GM23338 (cell line): ENCODE measurements at regions not wholly inside any gene's neighbourhood (a gene's known extent, or its start where the extent isn't known, plus 50 kb on each side); places are given as distances from the start of the nearest gene placed in this dataset.

Source experiments
- ATAC-seq: fragments of 200-7000 bp; cut with Tn5 transposase; 3 replicates; pipeline ENCODE4 v1.9.1; 2020
- DNase-seq: peaks from one replicate; pipeline ENCODE4 v3.0.0-alpha.2; 2015; ENCODE audit warnings: low spot score
- H2AFZ ChIP-seq: fragments of 200-600 bp; sonication (generic); 2 replicates; pipeline ENCODE4 v1.8.0; 2016; ENCODE audit warnings: antibody characterized with exemption, mild to moderate bottlenecking, moderate library complexity
- H3F3A ChIP-seq: fragments of 200-600 bp; sonication (generic); replicated peaks from 2 replicates; pipeline ENCODE4 v1.8.0; 2017; ENCODE audit warnings: antibody characterized with exemption, mixed run types, low read depth
- H3K27ac ChIP-seq: fragments of 200-600 bp; sonication (generic); 2 replicates; pipeline ENCODE4 v1.6.1; 2016; ENCODE audit warnings: low read depth
- H3K27me3 ChIP-seq: fragments of 200-600 bp; sonication (generic); 2 replicates; pipeline ENCODE4 v1.8.0; 2016; ENCODE audit warnings: mild to moderate bottlenecking, mixed run types, moderate library complexity; ENCODE audit not compliant: insufficient read depth
- H3K36me3 ChIP-seq: fragments of 200-600 bp; sonication (generic); 2 replicates; pipeline ENCODE4 v1.8.0; 2016; ENCODE audit warnings: mild to moderate bottlenecking; ENCODE audit not compliant: insufficient read depth
- H3K4me1 ChIP-seq: fragments of 200-600 bp; sonication (generic); 2 replicates; pipeline ENCODE4 v1.8.0; 2016; ENCODE audit warnings: mild to moderate bottlenecking, moderate library complexity; ENCODE audit not compliant: insufficient read depth
- H3K4me2 ChIP-seq: fragments of 200-600 bp; sonication (generic); 2 replicates; pipeline ENCODE4 v1.7.1; 2017; ENCODE audit warnings: mixed run types
- H3K4me3 ChIP-seq: fragments of 200-600 bp; sonication (generic); 2 replicates; pipeline ENCODE4 v1.6.1; 2016; ENCODE audit warnings: mixed run types
- H3K79me2 ChIP-seq: fragments of 200-600 bp; sonication (generic); replicated peaks from 2 replicates; pipeline ENCODE4 v1.8.0; 2017; ENCODE audit warnings: mild to moderate bottlenecking; ENCODE audit not compliant: insufficient read depth
- H3K9me2 ChIP-seq: fragments of 200-600 bp; sonication (generic); 2 replicates; pipeline ENCODE4 v1.8.0; 2017; ENCODE audit not compliant: insufficient read depth
- H4K20me1 ChIP-seq: fragments of 200-600 bp; sonication (generic); replicated peaks from 2 replicates; pipeline ENCODE4 v1.8.0; 2017; ENCODE audit warnings: mild to moderate bottlenecking; ENCODE audit not compliant: insufficient read depth
- H3K27ac Mint-ChIP-seq: 2 replicates; pipeline ENCODE4 v1.8.0; 2020; ENCODE audit warnings: inconsistent platforms, mild to moderate bottlenecking, moderate library complexity, mixed read lengths
- H3K27me3 Mint-ChIP-seq: 3 replicates; pipeline ENCODE4 v1.8.0; 2022; ENCODE audit warnings: low read depth, mild to moderate bottlenecking, moderate library complexity, mixed read lengths, inconsistent platforms; ENCODE audit not compliant: insufficient read depth, poor library complexity
- H3K36me3 Mint-ChIP-seq: 3 replicates; pipeline ENCODE4 v1.8.0; 2021; ENCODE audit warnings: low read depth, mild to moderate bottlenecking, inconsistent platforms, moderate library complexity, mixed read lengths
- H3K4me1 Mint-ChIP-seq: 3 replicates; pipeline ENCODE4 v1.8.0; 2020; ENCODE audit warnings: mild to moderate bottlenecking, inconsistent platforms, mixed read lengths
- H3K4me3 Mint-ChIP-seq: 3 replicates; pipeline ENCODE4 v1.8.0; 2021; ENCODE audit warnings: moderate library complexity, mild to moderate bottlenecking, inconsistent platforms, mixed read lengths
- H3K9me3 Mint-ChIP-seq: 3 replicates; pipeline ENCODE4 v1.8.0; 2020; ENCODE audit warnings: moderate library complexity, mild to moderate bottlenecking, inconsistent platforms, mixed read lengths
- CREB1 ChIP-seq: fragments of 250-450 bp; sonication (Bioruptor Pico); IDR thresholded peaks from 2 replicates; pipeline ENCODE4 v1.5.0; 2020; ENCODE audit warnings: low read depth, mild to moderate bottlenecking, moderate library complexity
- CTCF ChIP-seq, 2 experiments: fragments of 200-600 bp in 1 of 2; sonication (generic) in 1 of 2; conservative IDR thresholded peaks; 2 replicates each; pipeline versions ENCODE4 v1.5.1 to v1.6.1; 2016 to 2017; ENCODE audit warnings: antibody characterized with exemption in 2 of 2, low read depth in 2 of 2, mild to moderate bottlenecking in 2 of 2, moderate library complexity in 1 of 2
- ETS1 ChIP-seq: IDR thresholded peaks from 2 replicates; pipeline ENCODE4 v1.6.1; 2016; ENCODE audit warnings: antibody characterized with exemption
- EZH2phosphoT487 ChIP-seq: fragments of 200-600 bp; sonication (generic); IDR thresholded peaks from one replicate; pipeline ENCODE4 v1.8.1; 2018; ENCODE audit warnings: antibody characterized with exemption; ENCODE audit not compliant: unreplicated experiment
- JUNB ChIP-seq: IDR thresholded peaks from one replicate; pipeline ENCODE4 v1.6.1; 2016; ENCODE audit warnings: antibody characterized with exemption; ENCODE audit not compliant: unreplicated experiment
- NANOG ChIP-seq: IDR thresholded peaks from 2 replicates; pipeline ENCODE4 v1.6.1; 2016; ENCODE audit warnings: antibody characterized with exemption, borderline replicate concordance
- POLR2AphosphoS5 ChIP-seq: IDR thresholded peaks from 2 replicates; pipeline ENCODE4 v1.6.1; 2016; ENCODE audit warnings: antibody characterized with exemption, low read depth
- REST ChIP-seq: IDR thresholded peaks from one replicate; pipeline ENCODE4 v1.6.1; 2018; ENCODE audit warnings: antibody characterized with exemption; ENCODE audit not compliant: unreplicated experiment
- ZNF114 ChIP-seq: fragments of 250-450 bp; sonication (Bioruptor Pico); IDR thresholded peaks from 2 replicates; pipeline ENCODE4 v1.5.0; 2020; ENCODE audit warnings: mild to moderate bottlenecking, moderate library complexity

GRCh38 chr2:41197781-41198180 is 745.9 kb upstream of the SLC8A1 start:
- Histone ChIP-seq H2AFZ (no peak overlapping the region), H3K9me2 (no peaks in the 10 kb centered on the region), H3K4me2 (no peak overlapping the region), H3K4me1 (peaks cover 7% of the 10 kb centered on the region; the same call in 1 of the 2 replicates), H3K36me3 (no peaks in the 10 kb centered on the region), H3K27me3 (no peaks in the 10 kb centered on the region), H3K27ac (no peak overlapping the region), H3F3A (no peaks in the 10 kb centered on the region), H3K4me3 (no peak overlapping the region), H3K79me2 (no peaks in the 10 kb centered on the region), H4K20me1 (no peaks in the 10 kb centered on the region)
- H3K9me3 Mint-ChIP-seq, result no peaks in the 10 kb centered on the region
- no peak for ATAC-seq
- no peak overlapping the region for H3K4me3 Mint-ChIP-seq
- peaks cover 8% of the 10 kb centered on the region for H3K4me1 Mint-ChIP-seq
- H3K27ac Mint-ChIP-seq, result no peak overlapping the region
- H3K36me3 Mint-ChIP-seq, result no peaks in the 10 kb centered on the region
- no peak for TF ChIP-seq JUNB
- TF ChIP-seq CREB1 (CRISPR knock-in tag), result no peak
- TF ChIP-seq REST, result peak; percentile 69
- no peak for TF ChIP-seq NANOG
- TF ChIP-seq ZNF114 (CRISPR knock-in tag), result no peak
- no peaks in the 10 kb centered on the region for H3K27me3 Mint-ChIP-seq
- DNase-seq, result peak; percentile 17

- no peak overlapping the region for H3K27ac Mint-ChIP-seq
- no peaks in the 10 kb centered on the region for H3K9me3 Mint-ChIP-seq
- no peak overlapping the region for H3K4me3 Mint-ChIP-seq
- DNase-seq (no peak), ATAC-seq (no peak)
- peaks cover 12% of the 10 kb centered on the region for H3K4me1 Mint-ChIP-seq
- TF ChIP-seq NANOG, result no peak
- no peak for TF ChIP-seq CTCF (conservative IDR thresholded peaks at IDR 0.05; ENCODE audit: low read depth in 2 of 2)
- TF ChIP-seq POLR2AphosphoS5, result no peak
- TF ChIP-seq ETS1, result no peak
- TF ChIP-seq EZH2phosphoT487, result no peak
- no peak for TF ChIP-seq ZNF114 (CRISPR knock-in tag)
- no peak for TF ChIP-seq JUNB
- no peaks in the 10 kb centered on the region for H3F3A ChIP-seq
- H3K36me3 Mint-ChIP-seq, result no peaks in the 10 kb centered on the region
- no peak overlapping the region for H3K4me2 ChIP-seq
- H3K36me3 ChIP-seq, result no peaks in the 10 kb centered on the region
- H3K4me1 ChIP-seq, result no peaks in the 10 kb centered on the region
- H4K20me1 ChIP-seq, result no peaks in the 10 kb centered on the region
- no peaks in the 10 kb centered on the region for H3K27me3 Mint-ChIP-seq
- H3K4me3 ChIP-seq, result no peak overlapping the region
- no peak overlapping the region for H2AFZ ChIP-seq
- H3K9me2 ChIP-seq, result no peaks in the 10 kb centered on the region
- H3K27ac ChIP-seq, result no peak overlapping the region
- H3K27me3 ChIP-seq, result no peaks in the 10 kb centered on the region
- no peaks in the 10 kb centered on the region for H3K79me2 ChIP-seq
Measured at GRCh38 chr2:41199334-41199733, 747.4 kb upstream of the SLC8A1 start.
